ENCODE measurements at regions not wholly inside any gene's neighbourhood (a gene's known extent, or its start where the extent isn't known, plus 50 kb on each side); places are given as distances from the start of the nearest gene placed in this dataset.

DNA sequence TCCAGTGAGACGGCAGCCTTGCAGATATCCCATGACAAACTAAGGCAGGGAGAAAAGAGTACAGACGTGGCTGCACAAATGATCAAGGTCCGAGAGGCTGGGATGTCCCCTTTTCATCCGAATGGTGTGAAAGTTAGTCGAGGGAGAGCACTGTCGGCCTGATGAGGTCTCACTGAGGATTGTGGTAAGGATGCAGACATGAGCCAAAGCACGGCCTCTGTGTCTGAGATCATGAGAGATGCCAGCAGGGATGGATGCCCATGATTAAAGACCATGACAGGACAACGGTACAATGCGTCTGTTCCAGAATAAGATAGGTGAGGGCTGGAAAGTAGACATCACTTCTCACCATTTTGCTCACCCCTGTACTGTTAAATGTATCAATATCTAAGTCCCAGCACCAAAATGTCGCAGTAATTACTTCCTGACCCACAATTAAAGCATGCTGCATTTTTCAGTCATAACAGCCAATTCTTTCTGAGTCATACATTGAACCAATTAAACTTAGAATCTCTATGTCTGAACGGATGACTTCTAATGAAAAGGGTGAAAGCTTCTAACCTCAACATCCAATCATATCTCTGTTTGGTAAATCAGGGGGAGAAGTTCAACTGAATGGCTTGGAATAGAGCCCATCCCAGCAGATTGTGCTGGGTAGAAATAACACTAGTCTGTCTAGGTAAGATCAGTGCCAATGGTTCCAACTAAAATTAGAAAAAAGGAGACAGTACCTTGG is 249.6 kb upstream of the SOX5 start:
- DNase-seq: no peak
- no peaks in the 10 kb centered on the region for H3K36me3 ChIP-seq
- H3K4me1 ChIP-seq: no peaks in the 10 kb centered on the region
- no peak overlapping the region for H3K4me3 ChIP-seq
- no peak overlapping the region for H3K27ac ChIP-seq
- TF ChIP-seq, protein P1, sequence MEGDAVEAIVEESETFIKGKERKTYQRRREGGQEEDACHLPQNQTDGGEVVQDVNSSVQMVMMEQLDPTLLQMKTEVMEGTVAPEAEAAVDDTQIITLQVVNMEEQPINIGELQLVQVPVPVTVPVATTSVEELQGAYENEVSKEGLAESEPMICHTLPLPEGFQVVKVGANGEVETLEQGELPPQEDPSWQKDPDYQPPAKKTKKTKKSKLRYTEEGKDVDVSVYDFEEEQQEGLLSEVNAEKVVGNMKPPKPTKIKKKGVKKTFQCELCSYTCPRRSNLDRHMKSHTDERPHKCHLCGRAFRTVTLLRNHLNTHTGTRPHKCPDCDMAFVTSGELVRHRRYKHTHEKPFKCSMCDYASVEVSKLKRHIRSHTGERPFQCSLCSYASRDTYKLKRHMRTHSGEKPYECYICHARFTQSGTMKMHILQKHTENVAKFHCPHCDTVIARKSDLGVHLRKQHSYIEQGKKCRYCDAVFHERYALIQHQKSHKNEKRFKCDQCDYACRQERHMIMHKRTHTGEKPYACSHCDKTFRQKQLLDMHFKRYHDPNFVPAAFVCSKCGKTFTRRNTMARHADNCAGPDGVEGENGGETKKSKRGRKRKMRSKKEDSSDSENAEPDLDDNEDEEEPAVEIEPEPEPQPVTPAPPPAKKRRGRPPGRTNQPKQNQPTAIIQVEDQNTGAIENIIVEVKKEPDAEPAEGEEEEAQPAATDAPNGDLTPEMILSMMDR (IDR thresholded peaks at IDR 0.05): no peak
- TF ChIP-seq POLR2A (IDR thresholded peaks at IDR 0.05): no peak
- H3K9me3 ChIP-seq: no peaks in the 10 kb centered on the region
- H3K27me3 ChIP-seq: no peaks in the 10 kb centered on the region

DNA sequence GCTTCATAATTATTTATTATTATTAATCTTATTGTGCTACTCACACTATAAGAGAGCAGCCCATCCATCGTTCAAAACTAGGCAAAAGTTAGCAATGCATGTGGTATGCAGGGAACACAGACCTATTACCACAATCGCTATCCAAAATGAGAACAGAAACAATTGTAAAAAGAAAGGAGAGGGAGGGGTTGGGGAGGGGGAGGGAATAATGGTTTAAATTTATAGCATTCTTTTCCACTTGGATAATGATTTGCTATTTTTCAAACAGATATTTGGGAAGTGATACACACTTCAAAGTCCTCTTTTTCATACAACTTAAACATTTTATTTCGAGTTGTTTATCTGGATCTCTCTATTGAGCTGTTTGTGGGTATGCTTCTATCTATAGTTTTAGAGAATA is 248.6 kb upstream of the SOX5 start:
- DNase-seq: no peak
- H3K36me3 ChIP-seq: no peaks in the 10 kb centered on the region
- TF ChIP-seq, protein P1 (IDR thresholded peaks at IDR 0.05): no peak
- TF ChIP-seq POLR2A (IDR thresholded peaks at IDR 0.05): no peak
- no peaks in the 10 kb centered on the region for H3K27me3 ChIP-seq
- H3K9me3 ChIP-seq: no peaks in the 10 kb centered on the region
- no peaks in the 10 kb centered on the region for H3K4me1 ChIP-seq
- H3K27ac ChIP-seq: no peak overlapping the region
- H3K4me3 ChIP-seq: no peak overlapping the region

DNA sequence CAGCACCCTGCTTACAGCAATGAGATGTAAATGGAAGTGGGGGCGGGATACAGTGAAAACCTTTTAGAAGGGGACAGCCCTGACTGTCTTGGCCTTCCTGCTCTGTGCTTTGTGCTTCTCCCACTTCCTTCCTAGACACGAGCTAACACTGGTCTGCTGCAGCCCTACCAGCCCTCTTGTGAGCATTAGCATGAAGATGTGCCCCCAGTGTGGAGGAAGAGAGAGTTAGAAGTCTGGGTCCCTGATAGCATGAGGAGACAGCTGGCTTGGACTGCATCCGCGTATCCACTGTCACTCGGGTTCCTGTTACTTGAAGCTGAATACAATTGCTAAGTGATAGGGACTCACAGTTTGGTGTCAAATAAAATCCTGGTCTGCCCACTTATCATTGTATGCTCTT is 248.1 kb upstream of the SOX5 start:
- DNase-seq: no peak
- Histone ChIP-seq H3K36me3 (no peaks in the 10 kb centered on the region), H3K4me1 (no peaks in the 10 kb centered on the region), H3K9me3 (no peaks in the 10 kb centered on the region), H3K4me3 (no peak overlapping the region), H3K27ac (no peak overlapping the region), H3K27me3 (no peaks in the 10 kb centered on the region)
- no peak for TF ChIP-seq POLR2A (IDR thresholded peaks at IDR 0.05)
- TF ChIP-seq, protein P1 (IDR thresholded peaks at IDR 0.05): no peak

DNA sequence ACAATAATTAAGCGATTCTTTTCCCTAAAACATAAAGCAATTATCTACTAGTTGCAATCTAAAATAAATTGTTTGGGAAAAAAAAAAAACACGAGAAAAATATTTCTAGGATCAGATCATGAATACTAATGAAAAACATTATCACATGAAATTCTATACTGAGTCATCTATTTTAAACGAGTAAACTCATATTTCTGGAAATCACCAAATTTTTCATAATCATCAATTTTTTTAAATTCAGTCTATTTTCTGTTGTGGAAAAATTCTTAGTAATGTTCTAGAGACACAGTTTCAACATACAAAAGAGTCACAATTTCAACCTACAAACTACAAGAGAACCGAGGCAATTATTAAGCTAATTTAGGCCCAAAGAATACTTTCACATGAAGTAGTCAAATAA is 245.6 kb upstream of the SOX5 start:
- DNase-seq: no peak
- Histone ChIP-seq H3K9me3 (no peaks in the 10 kb centered on the region), H3K4me1 (no peaks in the 10 kb centered on the region), H3K4me3 (no peak overlapping the region), H3K27me3 (no peaks in the 10 kb centered on the region), H3K27ac (no peak overlapping the region), H3K36me3 (no peaks in the 10 kb centered on the region)
- TF ChIP-seq POLR2A (IDR thresholded peaks at IDR 0.05): no peak
- TF ChIP-seq, protein P1 (IDR thresholded peaks at IDR 0.05): no peak

DNA sequence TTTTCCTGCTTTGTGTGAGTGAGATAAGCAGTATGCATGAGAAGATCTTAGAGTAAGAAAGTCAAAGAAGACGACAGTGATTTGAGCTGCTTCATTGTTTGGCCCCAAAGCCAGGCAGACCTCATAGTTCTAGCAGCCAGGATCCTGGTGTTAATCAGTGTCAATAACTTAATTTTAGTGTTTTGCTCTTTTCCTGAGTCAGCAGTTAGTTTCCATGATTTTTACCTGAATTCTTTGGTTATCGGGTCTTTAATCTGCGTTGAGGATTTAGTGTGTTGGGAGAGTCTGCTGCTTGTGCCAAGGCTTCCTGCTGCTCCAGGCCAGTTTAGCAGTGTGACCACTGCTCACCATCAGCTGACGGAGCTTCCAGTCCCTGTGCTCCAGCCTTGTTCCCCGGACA is 241.6 kb upstream of the SOX5 start:
- H3K36me3 ChIP-seq: no peaks in the 10 kb centered on the region
- no peaks in the 10 kb centered on the region for H3K4me1 ChIP-seq
- H3K4me3 ChIP-seq: no peak overlapping the region
- DNase-seq: no peak
- H3K9me3 ChIP-seq: no peaks in the 10 kb centered on the region
- H3K27ac ChIP-seq: no peak overlapping the region
- TF ChIP-seq, protein P1 (IDR thresholded peaks at IDR 0.05): no peak
- H3K27me3 ChIP-seq: no peaks in the 10 kb centered on the region

DNA sequence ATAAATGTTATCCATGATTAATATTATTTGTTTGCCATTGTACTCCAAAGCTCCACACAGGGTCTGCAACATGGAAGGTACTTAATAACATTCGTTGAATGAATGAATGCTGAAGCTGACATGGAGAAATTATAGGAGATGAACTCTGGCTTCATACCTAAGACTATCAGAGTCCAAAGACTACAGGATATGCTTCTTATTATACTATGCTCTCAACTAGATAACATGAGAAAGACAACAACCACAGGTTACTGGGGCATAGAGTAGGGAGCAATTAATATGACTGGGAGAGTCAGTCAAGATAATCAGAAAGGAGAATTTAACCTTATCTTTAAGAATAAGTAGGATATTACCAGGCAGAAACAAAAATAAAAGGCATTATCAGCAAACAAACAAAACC is 236.3 kb upstream of the SOX5 start:
- Histone ChIP-seq H3K27ac (peak overlapping the region in 2 of 4 donors; percentile 36 to 72), H3K4me1 (no peaks in the 10 kb centered on the region), H3K27me3 (no peaks in the 10 kb centered on the region), H3K36me3 (no peaks in the 10 kb centered on the region), H3K4me3 (no peak overlapping the region), H3K9me3 (no peaks in the 10 kb centered on the region)
- DNase-seq: no peak
- no peak for TF ChIP-seq POLR2A (IDR thresholded peaks at IDR 0.05)
- TF ChIP-seq, protein P1 (IDR thresholded peaks at IDR 0.05): no peak
